GM23338 (cell line): ENCODE measurements at regions not wholly inside any gene's neighbourhood (a gene's known extent, or its start where the extent isn't known, plus 50 kb on each side); places are given as distances from the start of the nearest gene placed in this dataset.

Experiments used
- JUNB ChIP-seq: IDR thresholded peaks from one replicate; pipeline ENCODE4 v1.6.1; 2016; ENCODE audit warnings: antibody characterized with exemption; ENCODE audit not compliant: unreplicated experiment
- POLR2AphosphoS5 ChIP-seq: IDR thresholded peaks from 2 replicates; pipeline ENCODE4 v1.6.1; 2016; ENCODE audit warnings: antibody characterized with exemption, low read depth
- ZNF331 ChIP-seq: fragments of 250-450 bp; sonication (Bioruptor Pico); IDR thresholded peaks from 2 replicates; pipeline ENCODE4 v1.5.0; 2020; ENCODE audit warnings: low read depth, mild to moderate bottlenecking, moderate library complexity
- TF ChIP-seq, protein P1 (sequence below), 2 experiments: fragments of 200-600 bp in 1 of 2; sonication (generic) in 1 of 2; conservative IDR thresholded peaks; 2 replicates each; pipeline versions ENCODE4 v1.5.1 to v1.6.1; 2016 to 2017; ENCODE audit warnings: antibody characterized with exemption in 2 of 2, low read depth in 2 of 2, mild to moderate bottlenecking in 2 of 2, moderate library complexity in 1 of 2

- TF ChIP-seq, protein P1, sequence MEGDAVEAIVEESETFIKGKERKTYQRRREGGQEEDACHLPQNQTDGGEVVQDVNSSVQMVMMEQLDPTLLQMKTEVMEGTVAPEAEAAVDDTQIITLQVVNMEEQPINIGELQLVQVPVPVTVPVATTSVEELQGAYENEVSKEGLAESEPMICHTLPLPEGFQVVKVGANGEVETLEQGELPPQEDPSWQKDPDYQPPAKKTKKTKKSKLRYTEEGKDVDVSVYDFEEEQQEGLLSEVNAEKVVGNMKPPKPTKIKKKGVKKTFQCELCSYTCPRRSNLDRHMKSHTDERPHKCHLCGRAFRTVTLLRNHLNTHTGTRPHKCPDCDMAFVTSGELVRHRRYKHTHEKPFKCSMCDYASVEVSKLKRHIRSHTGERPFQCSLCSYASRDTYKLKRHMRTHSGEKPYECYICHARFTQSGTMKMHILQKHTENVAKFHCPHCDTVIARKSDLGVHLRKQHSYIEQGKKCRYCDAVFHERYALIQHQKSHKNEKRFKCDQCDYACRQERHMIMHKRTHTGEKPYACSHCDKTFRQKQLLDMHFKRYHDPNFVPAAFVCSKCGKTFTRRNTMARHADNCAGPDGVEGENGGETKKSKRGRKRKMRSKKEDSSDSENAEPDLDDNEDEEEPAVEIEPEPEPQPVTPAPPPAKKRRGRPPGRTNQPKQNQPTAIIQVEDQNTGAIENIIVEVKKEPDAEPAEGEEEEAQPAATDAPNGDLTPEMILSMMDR (conservative IDR thresholded peaks at IDR 0.05; ENCODE audit: low read depth in 2 of 2): no peak
- TF ChIP-seq POLR2AphosphoS5 (no peak), JUNB (no peak), ZNF331 (CRISPR knock-in tag) (no peak)
Measured at GRCh38 chr4:32562010-32562409, 1841.8 kb downstream of the PCDH7 start.
